ENCODE measurements at regions not wholly inside any gene's neighbourhood (a gene's known extent, or its start where the extent isn't known, plus 50 kb on each side); places are given as distances from the start of the nearest gene placed in this dataset.

DNA sequence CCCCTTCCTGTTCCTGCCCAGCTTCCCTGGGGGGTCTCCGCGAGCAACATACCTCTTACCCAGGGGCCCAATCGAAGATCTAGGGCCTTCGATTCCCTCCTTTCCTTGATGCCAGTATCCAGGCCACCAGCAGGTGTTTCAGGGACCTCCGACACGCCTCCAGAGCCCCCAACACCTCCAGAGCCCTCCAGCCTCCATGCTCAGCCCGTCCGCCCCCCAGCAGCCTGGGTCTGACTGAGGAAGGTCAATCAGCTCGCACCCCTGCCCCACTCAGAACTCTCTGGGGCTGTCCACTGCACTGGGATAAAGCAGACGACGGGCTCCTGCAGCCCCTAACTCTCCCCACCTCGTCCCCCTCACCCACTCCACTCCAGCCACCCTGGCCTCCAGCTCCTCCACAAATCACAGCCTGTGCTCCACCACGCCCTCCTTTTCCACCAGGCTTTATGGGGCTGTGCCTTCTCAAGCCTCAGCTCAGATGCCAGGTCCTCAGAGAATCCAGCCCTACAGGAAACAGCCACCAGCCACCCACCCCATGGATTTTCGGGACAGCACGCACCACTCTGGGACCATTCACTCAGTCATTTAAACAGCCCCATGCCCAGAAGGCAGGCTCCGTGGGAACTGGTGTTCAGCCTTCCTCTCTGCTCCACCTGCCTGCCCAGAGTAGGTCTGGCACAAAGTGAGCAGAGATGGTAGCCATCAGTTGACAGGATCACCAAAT, 247.1 kb downstream of the RBFOX3 start:
- TF ChIP-seq, protein P1, sequence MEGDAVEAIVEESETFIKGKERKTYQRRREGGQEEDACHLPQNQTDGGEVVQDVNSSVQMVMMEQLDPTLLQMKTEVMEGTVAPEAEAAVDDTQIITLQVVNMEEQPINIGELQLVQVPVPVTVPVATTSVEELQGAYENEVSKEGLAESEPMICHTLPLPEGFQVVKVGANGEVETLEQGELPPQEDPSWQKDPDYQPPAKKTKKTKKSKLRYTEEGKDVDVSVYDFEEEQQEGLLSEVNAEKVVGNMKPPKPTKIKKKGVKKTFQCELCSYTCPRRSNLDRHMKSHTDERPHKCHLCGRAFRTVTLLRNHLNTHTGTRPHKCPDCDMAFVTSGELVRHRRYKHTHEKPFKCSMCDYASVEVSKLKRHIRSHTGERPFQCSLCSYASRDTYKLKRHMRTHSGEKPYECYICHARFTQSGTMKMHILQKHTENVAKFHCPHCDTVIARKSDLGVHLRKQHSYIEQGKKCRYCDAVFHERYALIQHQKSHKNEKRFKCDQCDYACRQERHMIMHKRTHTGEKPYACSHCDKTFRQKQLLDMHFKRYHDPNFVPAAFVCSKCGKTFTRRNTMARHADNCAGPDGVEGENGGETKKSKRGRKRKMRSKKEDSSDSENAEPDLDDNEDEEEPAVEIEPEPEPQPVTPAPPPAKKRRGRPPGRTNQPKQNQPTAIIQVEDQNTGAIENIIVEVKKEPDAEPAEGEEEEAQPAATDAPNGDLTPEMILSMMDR (conservative IDR thresholded peaks at IDR 0.05; ENCODE audit: low read depth, low read length): no peak
- no peak for DNase-seq (ENCODE audit: low read depth)
- no peak overlapping the region for H3K4me3 ChIP-seq (ENCODE audit: low read length)

DNA sequence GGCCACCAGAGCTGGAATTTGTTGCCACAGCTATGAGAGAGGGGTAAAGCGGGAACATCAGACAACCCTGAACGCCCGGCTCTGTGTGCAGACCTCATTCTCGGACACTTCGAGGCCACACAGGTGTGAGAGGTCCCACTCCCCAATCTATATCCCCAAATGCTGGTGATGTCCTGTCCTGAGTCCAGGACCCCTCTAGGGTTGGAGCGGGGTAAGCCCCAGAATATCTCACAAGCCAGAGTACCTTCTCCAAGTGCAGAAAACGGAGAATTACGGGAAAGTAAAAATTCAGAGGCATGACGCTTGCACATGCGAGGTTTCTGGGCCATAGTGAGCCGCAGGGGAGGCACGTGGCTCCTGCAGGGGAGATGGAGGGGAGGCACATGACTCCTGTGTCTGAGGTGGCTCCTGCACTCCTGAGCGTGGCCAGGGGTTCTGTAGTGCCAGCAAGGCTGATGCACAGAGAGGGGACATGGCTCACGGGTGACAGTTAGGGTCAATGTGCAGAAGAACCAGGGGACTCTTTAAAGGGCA, 248.0 kb downstream of the RBFOX3 start:
- DNase-seq (ENCODE audit: low read depth): no peak
- TF ChIP-seq, protein P1 (conservative IDR thresholded peaks at IDR 0.05; ENCODE audit: low read depth, low read length): no peak
- no peak overlapping the region for H3K4me3 ChIP-seq (ENCODE audit: low read length)

DNA sequence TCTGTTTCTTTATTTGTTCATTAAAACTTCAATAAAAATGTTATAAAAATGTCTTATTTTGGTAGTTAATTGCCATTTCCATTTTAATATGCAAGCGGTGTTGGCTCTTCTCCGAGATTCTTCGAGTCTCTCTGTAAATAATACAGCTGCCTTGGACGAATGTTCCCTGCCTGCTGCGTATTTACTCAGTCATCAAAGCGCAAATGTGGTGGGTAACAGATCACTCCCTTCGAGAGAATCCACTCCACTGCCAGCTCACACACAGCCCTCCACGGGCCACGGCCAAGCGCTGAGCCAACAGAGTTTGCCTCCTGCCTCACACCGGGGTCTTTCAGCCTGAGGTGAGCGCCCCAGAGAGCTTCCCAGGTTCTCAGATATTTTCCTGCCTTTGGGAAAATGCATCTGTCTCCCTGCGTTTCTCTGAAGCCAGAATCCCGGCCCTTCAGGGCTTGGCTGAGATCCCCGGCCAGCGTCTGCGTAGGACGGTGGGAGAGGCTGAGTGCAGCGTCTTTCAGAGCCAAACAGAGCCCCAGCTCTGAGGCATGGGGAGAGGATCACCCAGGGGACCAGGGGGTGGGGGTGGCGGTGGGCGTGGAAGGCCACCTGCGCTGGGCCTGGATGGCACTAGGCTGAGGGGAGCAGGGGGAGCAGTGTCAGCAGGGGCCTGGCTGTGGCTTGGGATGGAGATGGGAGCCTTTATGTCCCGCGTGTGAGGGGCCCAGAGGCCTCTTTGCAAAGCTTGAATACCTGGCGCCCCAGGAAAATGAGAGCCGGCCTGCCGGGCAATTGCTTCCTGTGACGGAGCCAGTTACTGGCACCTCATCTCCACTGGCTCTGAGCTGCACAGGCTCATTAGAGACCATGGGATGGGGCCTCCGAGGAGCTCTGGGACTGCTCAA, 248.7 kb downstream of the RBFOX3 start:
- H3K4me3 ChIP-seq (ENCODE audit: low read length): no peak overlapping the region
- TF ChIP-seq, protein P1 (conservative IDR thresholded peaks at IDR 0.05; ENCODE audit: low read depth, low read length): no peak
- no peak for DNase-seq (ENCODE audit: low read depth)

DNA sequence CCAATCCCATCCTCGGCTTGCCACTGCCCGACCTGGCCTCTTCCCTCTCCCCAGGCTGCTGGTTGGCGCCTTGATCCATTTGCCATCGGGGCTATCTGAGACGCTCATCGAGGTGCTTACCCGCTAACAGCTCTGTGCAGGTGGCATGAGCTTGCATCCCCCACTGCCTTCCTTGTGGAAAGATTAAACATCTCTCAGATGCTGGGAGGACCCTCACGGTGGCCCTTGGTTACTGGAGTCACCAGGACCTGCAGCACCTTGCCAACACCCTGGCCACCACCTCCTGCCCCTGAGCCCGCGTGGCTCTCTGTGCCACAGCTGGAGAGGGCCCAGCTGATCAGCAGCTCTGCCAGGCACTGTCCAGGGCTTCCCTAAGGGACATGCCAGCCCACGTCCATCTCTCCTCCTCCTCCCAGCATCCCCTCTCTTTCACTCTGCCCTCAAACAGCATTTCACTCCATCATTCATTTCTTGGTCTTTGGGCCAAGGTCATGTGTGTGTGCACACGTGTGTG, 249.6 kb downstream of the RBFOX3 start:
- TF ChIP-seq, protein P1 (conservative IDR thresholded peaks at IDR 0.05; ENCODE audit: low read depth, low read length): no peak
- DNase-seq (ENCODE audit: low read depth): no peak
- H3K4me3 ChIP-seq (ENCODE audit: low read length): no peak overlapping the region

DNA sequence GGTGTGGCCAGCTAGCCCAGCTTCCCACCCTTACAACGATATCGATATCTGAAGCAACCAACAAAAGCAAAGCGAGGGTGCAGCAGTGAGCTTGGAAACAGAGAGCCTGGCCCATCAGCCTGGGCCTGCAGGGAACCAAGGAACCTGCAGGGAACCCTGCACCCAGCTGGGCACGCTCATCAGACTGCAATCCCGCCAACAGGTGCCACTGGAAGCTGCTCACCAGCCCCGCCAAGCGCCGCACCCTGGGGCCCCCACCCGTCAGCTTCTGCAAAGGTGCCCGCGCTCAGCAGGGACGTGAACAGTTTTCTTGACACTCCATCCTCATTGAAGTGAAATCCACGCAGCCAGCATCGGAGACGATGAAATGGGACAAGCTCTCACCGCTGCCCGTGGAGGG, 250.7 kb downstream of the RBFOX3 start:
- H3K4me3 ChIP-seq (ENCODE audit: low read length): no peak overlapping the region
- TF ChIP-seq, protein P1 (conservative IDR thresholded peaks at IDR 0.05; ENCODE audit: low read depth, low read length): no peak
- no peak for DNase-seq (ENCODE audit: low read depth)

DNA sequence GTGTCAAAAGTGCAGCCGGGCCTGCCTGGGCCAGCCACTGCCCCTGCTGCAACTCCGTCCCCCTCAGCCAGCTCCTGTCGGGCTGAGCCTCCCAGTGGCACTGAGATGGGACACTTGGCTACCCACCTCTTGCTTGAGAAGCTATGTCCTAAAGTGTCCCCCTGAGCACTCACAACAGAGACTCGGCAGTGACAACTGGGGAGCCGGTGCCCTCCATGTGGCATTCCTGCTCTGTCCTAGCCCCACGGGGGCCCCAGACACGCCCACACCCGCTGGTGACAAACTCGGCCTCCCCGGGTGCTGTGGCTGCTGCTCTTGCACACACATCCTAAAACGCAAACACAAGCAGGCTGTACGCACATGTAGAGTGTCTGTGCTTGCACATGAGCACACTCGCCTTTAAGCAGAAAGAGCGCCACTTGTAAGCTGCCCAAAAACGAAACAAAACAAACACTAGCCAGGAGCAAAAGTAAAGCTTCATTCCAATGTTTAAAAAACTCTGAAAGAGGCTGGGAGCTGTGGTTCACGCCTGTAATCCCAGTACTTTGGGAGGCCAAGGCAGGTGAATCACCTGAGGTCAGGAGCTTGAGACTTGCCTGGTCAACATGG, 253.9 kb downstream of the RBFOX3 start:
- TF ChIP-seq, protein P1 (conservative IDR thresholded peaks at IDR 0.05; ENCODE audit: low read depth, low read length): no peak
- no peak overlapping the region for H3K4me3 ChIP-seq (ENCODE audit: low read length)

More for the DNA sequence above, 253.9 kb downstream of the RBFOX3 start:
- no peak for DNase-seq (ENCODE audit: low read depth)

Data from retinal pigment epithelial cell (primary cell).